GM10266 (cell line): ENCODE measurements at regions not wholly inside any gene's neighbourhood (a gene's known extent, or its start where the extent isn't known, plus 50 kb on each side); places are given as distances from the start of the nearest gene placed in this dataset.

Experiments
- DNase-seq: peaks from one replicate; pipeline ENCODE4 v3.0.0; 2012; ENCODE audit errors: extremely low spot score
- TF ChIP-seq, protein P1 (sequence below): IDR thresholded peaks from 2 replicates; pipeline ENCODE4 v1.5.1; 2012; ENCODE audit warnings: mild to moderate bottlenecking, low read depth; ENCODE audit not compliant: control insufficient read depth, insufficient read depth; ENCODE audit errors: missing control alignments

DNA sequence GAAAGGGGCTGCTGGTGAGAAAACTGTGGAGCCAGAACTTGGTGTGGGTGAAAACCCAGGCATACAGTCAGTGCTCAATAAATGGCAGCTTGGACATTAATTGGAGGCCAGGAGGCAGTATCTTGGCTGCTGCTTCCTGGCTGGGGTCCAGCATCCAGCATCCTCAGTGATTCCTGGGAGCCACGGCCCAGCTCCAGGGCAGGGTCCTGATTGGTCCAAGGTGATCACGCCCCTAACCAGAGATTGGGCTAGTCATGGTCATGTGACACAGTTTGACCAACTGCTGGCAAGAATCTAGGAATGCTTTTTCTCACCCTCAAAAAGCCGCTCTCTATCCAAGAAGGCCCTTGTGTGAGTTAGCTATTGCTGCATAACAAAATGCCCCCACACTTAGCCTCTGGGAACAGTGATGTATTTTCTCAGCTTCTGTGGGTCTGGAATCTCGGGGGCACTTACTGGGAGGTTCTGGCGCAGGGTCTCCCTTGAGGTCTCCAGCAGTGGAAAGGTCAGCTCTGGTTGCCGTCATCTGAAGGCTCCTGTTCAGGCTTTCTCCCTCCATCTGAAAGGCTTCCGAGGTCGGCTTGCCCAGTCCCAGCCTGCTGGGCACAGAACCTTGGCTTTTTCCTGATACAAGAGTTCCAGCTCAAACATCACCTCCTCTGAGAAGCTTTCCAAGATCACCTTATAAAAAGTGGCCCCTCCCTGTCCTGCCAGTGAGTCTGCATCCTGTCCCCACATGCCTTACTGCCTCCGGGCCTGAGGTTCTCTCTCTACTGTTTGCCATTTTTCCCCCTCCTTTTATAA, 119.2 kb upstream of the NCOR2 start:
- DNase-seq: no peak
- TF ChIP-seq, protein P1, sequence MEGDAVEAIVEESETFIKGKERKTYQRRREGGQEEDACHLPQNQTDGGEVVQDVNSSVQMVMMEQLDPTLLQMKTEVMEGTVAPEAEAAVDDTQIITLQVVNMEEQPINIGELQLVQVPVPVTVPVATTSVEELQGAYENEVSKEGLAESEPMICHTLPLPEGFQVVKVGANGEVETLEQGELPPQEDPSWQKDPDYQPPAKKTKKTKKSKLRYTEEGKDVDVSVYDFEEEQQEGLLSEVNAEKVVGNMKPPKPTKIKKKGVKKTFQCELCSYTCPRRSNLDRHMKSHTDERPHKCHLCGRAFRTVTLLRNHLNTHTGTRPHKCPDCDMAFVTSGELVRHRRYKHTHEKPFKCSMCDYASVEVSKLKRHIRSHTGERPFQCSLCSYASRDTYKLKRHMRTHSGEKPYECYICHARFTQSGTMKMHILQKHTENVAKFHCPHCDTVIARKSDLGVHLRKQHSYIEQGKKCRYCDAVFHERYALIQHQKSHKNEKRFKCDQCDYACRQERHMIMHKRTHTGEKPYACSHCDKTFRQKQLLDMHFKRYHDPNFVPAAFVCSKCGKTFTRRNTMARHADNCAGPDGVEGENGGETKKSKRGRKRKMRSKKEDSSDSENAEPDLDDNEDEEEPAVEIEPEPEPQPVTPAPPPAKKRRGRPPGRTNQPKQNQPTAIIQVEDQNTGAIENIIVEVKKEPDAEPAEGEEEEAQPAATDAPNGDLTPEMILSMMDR: no peak

DNA sequence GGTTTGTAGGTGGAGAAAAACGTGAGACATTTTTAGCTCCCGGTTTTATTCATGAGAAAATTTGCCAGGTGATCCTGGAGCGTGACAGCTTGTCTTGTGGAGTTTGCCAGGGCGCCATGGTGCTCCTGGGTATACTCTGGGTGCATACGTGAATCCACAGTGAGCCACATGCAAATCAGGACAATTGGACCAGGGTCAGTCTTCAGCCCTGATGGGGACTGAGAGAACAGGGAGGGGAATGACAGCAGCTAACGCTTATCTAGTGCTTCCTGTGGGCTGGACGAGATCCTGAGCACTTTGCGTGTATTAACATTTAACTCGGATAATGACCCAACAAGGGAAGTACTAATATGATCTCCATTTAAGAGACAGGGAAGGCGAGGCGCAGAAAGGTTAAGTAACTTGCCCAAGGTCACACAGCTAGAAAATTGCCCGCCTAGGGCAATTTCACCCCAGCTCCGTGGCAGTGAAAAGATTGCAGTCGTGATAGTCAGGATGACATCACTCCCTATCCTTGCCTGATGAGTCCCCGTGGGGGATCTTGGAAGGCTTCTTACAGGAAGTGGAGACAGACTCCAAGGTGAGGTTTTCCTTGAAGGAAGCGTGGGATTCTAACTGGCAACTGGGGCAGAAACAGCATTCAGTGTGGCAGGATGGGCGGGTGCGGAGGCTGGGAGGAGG, 118.4 kb upstream of the NCOR2 start:
- TF ChIP-seq, protein P1: no peak
- no peak for DNase-seq

DNA sequence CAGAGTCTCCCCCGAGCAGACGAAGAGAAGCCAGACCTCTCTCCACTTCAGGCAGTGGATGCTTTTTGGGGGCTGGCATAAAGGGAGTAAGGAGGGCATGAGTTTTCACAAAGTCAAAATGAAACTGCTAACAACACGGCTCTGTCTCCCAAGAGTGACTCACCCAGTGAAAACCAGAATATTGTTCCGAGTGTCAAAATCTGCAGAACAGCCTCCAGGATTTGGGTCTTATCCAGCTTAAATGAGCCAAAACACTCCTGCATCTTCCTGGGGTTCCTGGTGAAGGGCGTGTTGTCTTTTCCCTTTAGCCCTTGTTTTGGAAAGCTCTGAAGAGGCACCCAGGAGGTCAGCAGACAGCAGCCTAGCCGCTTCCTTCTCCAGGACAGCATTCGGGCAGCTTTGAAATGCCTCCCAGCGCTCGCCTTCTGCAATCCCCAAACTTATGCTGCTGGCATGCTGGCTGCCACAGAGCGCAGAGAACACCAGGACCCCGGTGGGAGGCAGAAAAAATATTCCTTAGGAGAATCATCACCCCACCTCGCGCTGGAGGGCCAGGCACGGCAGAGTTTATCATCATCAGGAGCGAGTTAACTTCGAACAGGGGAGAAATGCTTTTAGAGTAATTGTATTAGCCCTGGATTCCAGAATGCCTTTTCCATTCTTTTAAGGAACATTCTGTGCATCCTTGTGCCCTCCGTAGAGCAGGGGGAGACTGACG, 117.7 kb upstream of the NCOR2 start:
- DNase-seq: no peak
- TF ChIP-seq, protein P1: no peak

DNA sequence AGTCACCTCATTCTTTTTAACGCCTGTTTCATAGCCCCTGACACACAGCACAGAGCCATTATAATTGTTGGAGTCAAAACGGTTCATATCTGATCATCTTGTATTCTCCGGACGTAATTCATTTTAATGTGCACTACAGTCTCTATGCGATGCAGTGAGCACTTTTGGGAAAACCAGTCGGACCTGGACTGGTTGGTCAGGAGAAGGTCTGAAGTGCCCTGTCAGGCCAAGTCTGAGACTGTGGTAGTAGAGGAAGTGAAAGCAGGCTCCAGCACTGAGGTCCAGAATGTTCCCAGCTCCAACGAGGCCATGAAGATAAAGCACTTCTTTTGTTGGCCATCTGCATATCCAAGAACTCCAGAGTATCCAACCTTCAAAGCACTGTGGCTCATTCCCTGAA, 117.1 kb upstream of the NCOR2 start:
- DNase-seq: no peak
- TF ChIP-seq, protein P1: no peak

DNA sequence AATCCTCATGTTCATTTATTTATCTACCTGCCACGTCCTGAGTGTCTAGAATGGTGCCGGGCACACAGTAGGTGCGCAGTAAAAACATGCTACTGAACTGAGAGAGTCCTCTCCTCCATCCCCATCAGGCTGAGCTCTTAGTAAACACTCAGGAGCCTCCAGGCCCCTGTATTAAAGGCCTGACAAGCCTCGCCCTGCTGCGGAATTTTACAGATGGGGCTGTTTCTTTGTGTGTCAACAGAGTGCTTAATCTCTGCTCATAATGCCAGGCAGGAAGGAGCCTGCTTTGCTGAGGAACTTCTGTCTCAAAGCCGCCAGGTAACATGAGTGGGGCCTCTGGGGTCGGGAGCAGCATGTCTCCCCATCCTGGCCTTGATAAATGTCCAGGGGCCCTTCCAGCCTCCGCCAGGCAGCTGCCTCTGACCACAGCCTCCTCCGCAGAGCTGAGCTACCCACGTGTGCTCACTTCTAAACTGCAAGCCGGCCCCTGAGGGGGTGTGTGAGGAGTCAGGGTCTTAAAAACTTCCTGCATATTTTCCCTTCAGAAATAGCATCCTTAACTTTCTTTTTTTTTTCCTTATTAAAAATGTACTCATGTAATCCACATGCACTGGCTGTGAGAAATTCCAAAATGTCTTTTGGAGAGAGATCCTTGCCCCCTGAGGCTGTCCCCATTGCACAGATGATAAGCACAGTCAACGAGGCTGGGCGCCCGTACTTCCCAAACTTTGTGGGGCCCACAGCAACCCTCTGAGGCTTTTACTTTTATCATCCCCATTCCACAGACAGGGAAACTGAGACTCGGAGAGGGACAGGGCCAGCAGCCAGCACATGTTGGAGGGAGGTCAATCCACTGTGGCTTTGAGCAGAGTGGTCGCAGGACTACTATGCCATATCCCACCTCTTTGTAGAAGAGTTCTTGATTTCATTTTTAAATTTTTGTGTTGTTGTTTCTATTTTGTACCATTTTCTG, 116.0 kb upstream of the NCOR2 start:
- TF ChIP-seq, protein P1: no peak
- no peak for DNase-seq

DNA sequence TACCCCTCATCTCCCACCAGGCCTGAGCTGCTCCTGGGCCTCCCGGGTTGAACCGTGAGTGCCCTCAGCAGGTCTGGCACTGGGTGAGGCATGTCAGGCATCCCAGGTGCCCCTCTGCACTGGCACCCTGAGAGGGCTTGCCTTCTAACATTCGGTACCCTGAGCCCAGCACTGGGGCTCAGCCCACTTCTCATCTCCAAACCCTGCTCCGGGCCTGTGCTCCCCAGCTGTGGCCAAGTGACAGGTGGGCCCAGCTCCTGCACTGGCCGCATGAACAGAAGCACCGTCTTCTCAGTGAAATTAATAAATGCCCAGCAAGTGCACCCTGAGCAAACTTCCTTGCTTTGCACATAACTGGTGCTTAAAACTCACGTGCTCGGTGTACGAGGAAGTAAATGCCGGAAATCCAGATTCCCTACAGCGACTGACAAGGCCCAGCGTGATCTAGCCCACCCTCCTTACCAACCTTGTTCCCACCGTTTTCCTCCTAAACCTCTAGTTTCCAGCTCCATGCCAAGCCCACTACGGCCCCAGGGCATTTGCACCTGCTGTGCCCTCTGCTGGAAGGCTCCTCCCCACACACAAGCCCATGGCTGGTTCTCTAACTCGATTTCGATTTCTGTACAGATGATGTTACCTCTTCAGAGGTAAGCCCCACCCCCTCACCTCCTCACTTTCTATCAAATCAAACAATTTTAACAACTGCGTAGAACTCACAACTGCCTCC, 115.2 kb upstream of the NCOR2 start:
- TF ChIP-seq, protein P1: no peak
- no peak for DNase-seq
